Heart right ventricle (tissue), 16 donors: ENCODE measurements at regions not wholly inside any gene's neighbourhood (a gene's known extent, or its start where the extent isn't known, plus 50 kb on each side); places are given as distances from the start of the nearest gene placed in this dataset.

Experiments
- ATAC-seq, 8 donors: fragments of 200-7000 bp; cut with Tn5 transposase; one replicate each; pipeline ENCODE4 v1.9.1; 2020; ENCODE audit warnings: mild to moderate bottlenecking in 8 of 8, moderate library complexity in 8 of 8, moderate number of reproducible peaks in 1 of 8
- DNase-seq, 2 donors: peaks; one replicate each; pipeline ENCODE4 v3.0.0-alpha.2; 2020
- H3K27ac ChIP-seq, 10 donors: fragments of 200-600 bp; sonication (generic) in 2 of 10; one replicate each; pipeline versions ENCODE4 v1.5.0 to v1.8.0; 2020 to 2022; ENCODE audit warnings: mild to moderate bottlenecking in 3 of 10
- H3K27me3 ChIP-seq, 7 donors: fragments of 200-600 bp; one replicate each; pipeline ENCODE4 v1.8.0; 2021 to 2022; ENCODE audit warnings: mild to moderate bottlenecking in 2 of 7
- H3K36me3 ChIP-seq, 9 donors: fragments of 200-600 bp; sonication (generic) in 1 of 9; one replicate each; pipeline versions ENCODE4 v1.5.0 to v1.8.0; 2020 to 2022; ENCODE audit warnings: mild to moderate bottlenecking in 2 of 9
- H3K4me1 ChIP-seq, 9 donors: fragments of 200-600 bp; sonication (generic) in 1 of 9; one replicate each; pipeline versions ENCODE4 v1.5.0 to v1.8.0; 2020 to 2022; ENCODE audit warnings: mild to moderate bottlenecking in 4 of 9
- H3K4me3 ChIP-seq, 10 donors: fragments of 200-600 bp; sonication (generic) in 2 of 10; one replicate each; pipeline versions ENCODE4 v1.5.0 to v1.8.0; 2020 to 2022; ENCODE audit warnings: mild to moderate bottlenecking in 7 of 10, moderate library complexity in 2 of 10
- H3K9me3 ChIP-seq, 11 donors: fragments of 200-600 bp in 10 of 11; sonication (generic) in 2 of 11; one replicate each; pipeline versions ENCODE4 v1.5.0 to v1.8.0; 2013 to 2022; ENCODE audit warnings: mild to moderate bottlenecking in 2 of 11, control low read depth in 1 of 11, moderate library complexity in 1 of 11
- CTCF ChIP-seq, 9 donors: fragments of 200-600 bp; sonication (generic) in 2 of 9; IDR thresholded peaks; one replicate each; pipeline versions ENCODE4 v1.5.0 to v1.8.0; 2021 to 2022; ENCODE audit warnings: antibody characterized with exemption in 9 of 9, mild to moderate bottlenecking in 5 of 9, moderate library complexity in 1 of 9
- WGBS, 2 donors: extraction: QIAGEN DNeasy Blood & Tissue Kit; methylation state at CpG; one replicate each; pipeline ENCODE4 v1.1.7; 2013; ENCODE audit warnings: inconsistent platforms in 1 of 2; 5-methylcytosine and 5-hydroxymethylcytosine counted together
- intact Hi-C, 10 donors: fragments of 100-400 bp; cut with DNase I; formaldehyde crosslinking; loops; one replicate each; pipeline versions ENCODE4 v1.11.1 to v1.14.2; 2022
- donor health status: Arrhythmogenic right ventricular cardiomyopathy.
- donor health status: ischemic (EF 13 %, LVEDD 7.1; RV severe dilation, severe dysfunction).
- donor health status: healthy with polysubstance abuse.
- donor health status: DM: no; HTN: yes; CAD: no.
- donor health status: DM: no; HTN: no; CAD: no.
- donor health status: ischemic (EF 25% LVEDD 6.9; RV normal size, moderate dysfunction).
- donor health status: ischemic (EF 25% LVEDD 5.7; RV mildly dilated, moderate dysfunction).
- donor health status: healthy.
- donor health status: DM: yes; HTN: yes; CAD: no.
- donor health status: Ischemic cardiomyopathy.
- donor health status: ischemic (EF 35%, LVEDD 5.7; RV mildly dilated, moderate dysfunction).
- donor health status: nonischemic (EF 11% LVEDD 7.7; RV severe dilation, severe dysfunction).
- donor health status: DM: yes; HTN: yes; CAD: no.
- donor health status: PGD.
- donor health status: ischemic (EF 29% LVEDD 5.4; RV normal size, mild dysfunction).
- donor health status: nonischemic (EF 23%, LVEDD 6.1; RV moderate dilation, normal function).

GRCh38 chr12:115044073-115044472 is 360.1 kb upstream of the TBX3 start:
- H3K27me3 ChIP-seq: peaks cover 0 to 8% (median 0%) of the 10 kb centered on the region in 7 donors
- no peak for TF ChIP-seq CTCF (IDR thresholded peaks at IDR 0.05)
- H3K9me3 ChIP-seq: peaks cover 0 to 15% (median 6%) of the 10 kb centered on the region in 11 donors
- H3K27ac ChIP-seq: no peak overlapping the region
- H3K4me3 ChIP-seq: no peak overlapping the region
- DNase-seq: no peak
- no peak for ATAC-seq
- no peaks in the 10 kb centered on the region for H3K4me1 ChIP-seq
- no peaks in the 10 kb centered on the region for H3K36me3 ChIP-seq
- 79 to 80% methylated on average over 6 of the region's 6 CpGs for WGBS, 2 donors
- intact Hi-C loops: no loop called here

DNA sequence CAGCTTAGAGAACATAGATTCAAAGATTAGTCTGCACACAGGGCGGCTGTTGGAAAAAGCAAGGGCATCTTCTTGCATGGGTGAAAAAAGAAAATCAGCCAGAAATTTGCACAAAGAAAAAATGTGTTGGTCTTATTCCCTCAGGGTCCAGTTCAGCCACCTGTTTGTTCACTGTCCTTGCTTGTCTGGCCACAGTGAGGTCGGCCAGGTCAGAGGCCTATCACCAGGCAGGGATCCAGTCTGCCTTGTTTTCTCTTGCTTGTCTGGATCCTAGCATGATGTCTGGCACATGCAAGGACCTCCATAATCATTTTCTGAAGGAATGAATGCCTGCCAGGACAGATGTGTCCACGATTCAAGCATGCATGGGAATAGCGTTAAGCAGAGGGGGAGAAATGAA is 359.1 kb upstream of the TBX3 start:
- no peak overlapping the region for H3K27ac ChIP-seq
- no peaks in the 10 kb centered on the region for H3K4me1 ChIP-seq
- no peak for ATAC-seq
- TF ChIP-seq CTCF (IDR thresholded peaks at IDR 0.05): no peak
- WGBS, 2 donors: 84 to 88% methylated on average over 4 of the region's 4 CpGs
- intact Hi-C loops: no loop called here
- H3K9me3 ChIP-seq: peaks cover 0 to 15% (median 6%) of the 10 kb centered on the region in 11 donors
- no peaks in the 10 kb centered on the region for H3K36me3 ChIP-seq
- no peak overlapping the region for H3K4me3 ChIP-seq
- DNase-seq: no peak
- peaks cover 0 to 8% (median 0%) of the 10 kb centered on the region in 7 donors for H3K27me3 ChIP-seq

- Histone ChIP-seq H3K9me3 (peaks cover 0 to 15% (median 6%) of the 10 kb centered on the region in 11 donors), H3K4me1 (no peaks in the 10 kb centered on the region), H3K27me3 (peaks cover 0 to 8% (median 0%) of the 10 kb centered on the region in 7 donors), H3K36me3 (no peaks in the 10 kb centered on the region), H3K27ac (no peak overlapping the region), H3K4me3 (no peak overlapping the region)
- DNase-seq: no peak
- no peak for TF ChIP-seq CTCF (IDR thresholded peaks at IDR 0.05)
- ATAC-seq: no peak
- intact Hi-C loops: no loop called here
These were observed 358.4 kb upstream of the TBX3 start for GRCh38 chr12:115042341-115042740.

DNA sequence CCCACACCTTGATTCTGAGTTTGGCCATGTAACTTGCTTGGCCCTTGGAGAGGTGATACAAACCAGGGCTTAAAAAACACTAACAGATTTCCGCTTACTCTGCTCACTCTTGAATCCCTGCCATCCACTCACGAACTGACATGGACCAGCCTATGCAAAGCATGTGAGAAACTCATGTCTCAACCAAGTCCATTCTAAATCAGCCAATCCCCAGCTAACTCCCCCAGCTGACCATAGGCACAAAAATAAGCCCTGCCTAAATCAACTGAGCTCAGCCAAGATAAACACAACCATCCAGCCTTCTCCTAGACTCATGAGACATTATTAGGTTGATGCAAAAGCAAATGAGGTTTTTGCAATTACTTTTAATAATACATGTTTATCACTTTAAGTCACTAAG is 353.9 kb upstream of the TBX3 start:
- H3K27ac ChIP-seq: no peak overlapping the region
- peak in 1 of 2 donors; percentile 24 for DNase-seq
- peaks cover 0 to 15% (median 6%) of the 10 kb centered on the region in 11 donors for H3K9me3 ChIP-seq
- H3K4me1 ChIP-seq: no peaks in the 10 kb centered on the region
- intact Hi-C loops: no loop called here
- H3K4me3 ChIP-seq: no peak overlapping the region
- H3K27me3 ChIP-seq: no peaks in the 10 kb centered on the region
- 38 to 44% methylated on average over 2 of the region's 2 CpGs for WGBS, 2 donors
- peak in 4 of 8 donors; percentile 42 to 56 (median 44) for ATAC-seq
- no peaks in the 10 kb centered on the region for H3K36me3 ChIP-seq
- TF ChIP-seq CTCF (IDR thresholded peaks at IDR 0.05): no peak
